K562 (cell line): ENCODE measurements at regions not wholly inside any gene's neighbourhood (a gene's known extent, or its start where the extent isn't known, plus 50 kb on each side); places are given as distances from the start of the nearest gene placed in this dataset.

Experiments
- ARID3B ChIP-seq: fragments of 250-450 bp; sonication (Bioruptor Pico); IDR thresholded peaks from 2 replicates; pipeline ENCODE4 v1.4.0; 2020; ENCODE audit warnings: borderline replicate concordance
- ELF1 ChIP-seq: fragments of 200-800 bp; sonication (Bioruptor generic); IDR thresholded peaks from 2 replicates; pipeline ENCODE4 v1.6.1; 2016; ENCODE audit warnings: missing genetic modification characterization, missing compliant biosample characterization
- GATA2 ChIP-seq: sonication (generic); formaldehyde crosslinking; IDR thresholded peaks from 2 replicates; pipeline ENCODE4 v1.4.0; 2020; ENCODE audit warnings: mild to moderate bottlenecking, missing genetic modification reagents

GRCh38 chr6:144911322-144911721 is 626.2 kb downstream of the UTRN start:
- TF ChIP-seq ELF1 (tag) = no peak
- no peak for TF ChIP-seq ARID3B (CRISPR knock-in tag)
- TF ChIP-seq GATA2 = no peak
